ENCODE measurements at regions not wholly inside any gene's neighbourhood (a gene's known extent, or its start where the extent isn't known, plus 50 kb on each side); places are given as distances from the start of the nearest gene placed in this dataset.

GRCh38 chr1:147480565-147480935 is 60.8 kb upstream of the BCL9 start:
- TF ChIP-seq CTCF (IDR thresholded peaks at IDR 0.05) (no peak), POLR2A (IDR thresholded peaks at IDR 0.05) (no peak)

All from suprapubic skin (tissue), 3 donors.